Stimulated activated CD4-positive, alpha-beta T cell treated with anti-CD3 and anti-CD28 coated beads, Interleukin-4, amount 100 ng/mL, for 48 hours (primary cell): ENCODE measurements at regions not wholly inside any gene's neighbourhood (a gene's known extent, or its start where the extent isn't known, plus 50 kb on each side); places are given as distances from the start of the nearest gene placed in this dataset.

Experiments used
- DNase-seq, 2 donors: peaks; one replicate each; pipeline ENCODE4 v3.0.0-alpha.2; 2020; ENCODE audit warnings: low read depth in 2 of 2

DNA sequence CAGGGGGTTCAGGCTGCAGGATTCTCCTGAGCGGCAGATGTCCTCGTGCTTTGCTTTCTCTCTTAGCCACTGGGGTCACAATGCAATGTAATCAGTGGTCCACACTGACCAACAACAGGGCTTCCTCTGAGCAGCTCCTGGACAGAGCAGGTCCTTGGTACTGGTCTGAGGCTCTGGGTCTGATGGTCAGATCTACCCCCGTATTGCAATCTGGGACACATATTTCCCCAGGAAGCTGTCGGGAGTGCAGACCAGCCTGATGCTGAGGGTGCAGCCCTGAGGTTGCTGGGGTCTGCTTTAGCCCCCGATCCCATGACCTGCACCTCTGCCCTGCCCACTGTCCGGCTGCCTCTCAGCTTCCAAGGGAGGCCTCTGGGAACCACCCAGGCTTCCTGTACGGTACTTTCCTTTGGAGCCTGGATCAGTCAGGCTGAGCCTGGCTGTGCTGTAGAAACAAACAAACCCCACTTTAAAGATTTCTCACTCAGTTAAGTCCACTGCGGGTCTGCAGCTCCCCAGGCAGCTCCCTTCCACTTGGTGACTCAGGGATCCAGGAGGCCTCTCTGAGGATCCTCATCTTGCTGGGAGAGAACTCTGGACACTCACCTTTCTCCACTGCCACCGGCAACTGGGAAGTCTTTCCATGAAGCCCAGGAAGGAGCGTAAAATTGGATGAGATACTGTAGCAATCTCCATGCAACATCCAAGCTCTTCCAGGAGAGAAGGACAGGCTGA is 1046.6 kb downstream of the TBC1D22A start:
- DNase-seq, result no peak

DNA sequence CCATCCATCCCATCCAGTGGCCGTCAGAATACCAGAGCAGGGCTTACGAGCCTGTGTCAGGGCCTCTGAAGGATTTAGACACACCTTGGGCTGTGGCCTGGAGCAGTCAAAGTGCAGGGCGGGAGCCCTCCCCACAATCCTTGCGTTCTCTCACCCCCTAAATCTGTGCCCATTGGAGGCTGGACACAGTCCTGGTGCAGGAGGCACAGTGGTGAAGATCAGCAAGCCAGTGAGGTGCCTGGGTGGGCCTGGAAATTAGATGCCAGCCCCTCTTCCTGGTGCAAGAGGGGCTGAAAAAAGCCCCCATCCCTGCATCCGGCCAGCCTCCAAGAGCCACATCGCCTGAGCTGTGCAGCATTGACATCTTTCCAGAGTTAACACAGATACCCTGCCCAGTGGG is 1045.8 kb downstream of the TBC1D22A start:
- no peak for DNase-seq

DNA sequence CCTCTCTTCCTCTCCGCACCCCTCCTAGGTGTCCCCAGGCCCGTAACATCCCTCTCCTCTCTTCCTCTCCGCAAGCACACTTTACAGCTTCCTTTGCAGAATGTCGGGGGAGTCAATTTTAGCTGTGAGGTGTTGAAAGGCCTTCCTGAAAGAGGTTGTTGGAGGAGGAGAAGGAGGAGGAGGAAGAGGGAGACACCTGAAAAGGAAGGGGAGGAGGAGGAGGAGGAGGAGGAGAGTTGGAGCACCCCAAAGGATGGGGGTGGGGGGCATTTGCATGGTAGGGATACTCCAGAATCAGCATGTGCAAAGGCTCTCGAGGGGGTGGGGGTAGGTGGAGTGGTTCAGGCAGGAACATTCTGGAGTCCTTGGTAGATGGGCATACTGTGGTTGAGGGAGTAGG is 1045.1 kb downstream of the TBC1D22A start:
- no peak for DNase-seq

DNA sequence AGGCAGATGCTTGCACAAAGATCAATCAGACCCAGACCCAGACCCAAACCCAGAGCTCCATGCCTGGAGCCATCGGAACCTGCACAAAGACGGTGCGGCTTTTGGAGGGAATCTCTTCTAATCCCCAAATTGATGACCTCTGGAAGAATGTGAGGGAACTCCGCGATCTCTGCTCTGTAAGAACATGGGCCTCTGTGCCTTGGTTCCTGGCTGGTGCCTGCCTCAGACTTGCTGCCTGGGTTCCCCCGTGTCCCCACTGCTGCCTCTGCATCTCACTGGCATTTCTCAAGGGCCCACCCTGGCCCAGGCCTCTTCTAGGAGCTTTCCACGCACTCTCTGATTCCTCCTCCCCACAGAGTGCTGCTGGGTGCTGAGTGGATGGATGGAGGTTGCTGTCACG is 1044.4 kb downstream of the TBC1D22A start:
- no peak for DNase-seq

DNA sequence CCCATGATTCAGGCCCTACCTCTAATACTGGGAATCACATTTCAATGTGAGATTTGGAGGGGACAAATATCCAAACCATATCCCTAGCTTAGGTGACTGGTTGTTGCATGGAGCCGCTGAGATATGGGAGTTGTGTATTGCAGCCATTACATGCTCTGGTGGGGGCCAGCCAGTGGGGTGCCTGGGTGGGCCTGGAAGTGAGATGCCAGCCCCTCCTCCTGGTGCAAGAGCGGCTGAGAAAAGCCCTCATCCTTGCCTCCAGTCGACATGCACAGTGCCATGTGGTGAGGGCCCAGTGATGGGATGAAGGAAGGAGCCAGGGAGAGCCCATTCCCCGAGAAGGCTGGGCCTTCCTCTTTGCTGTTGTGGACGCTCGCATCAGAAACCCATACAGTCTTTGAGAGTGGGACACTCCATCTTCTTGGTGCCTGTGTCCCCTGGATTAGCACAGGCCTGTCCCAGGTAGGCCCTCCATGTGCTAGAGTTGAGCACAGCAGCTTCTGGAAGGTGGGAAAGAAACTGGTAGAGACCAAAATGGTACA is 1043.0 kb downstream of the TBC1D22A start:
- no peak for DNase-seq

- DNase-seq, result no peak
These were observed 1041.8 kb downstream of the TBC1D22A start for GRCh38 chr22:47804281-47804680.

- no peak for DNase-seq
These were observed 1040.0 kb downstream of the TBC1D22A start for GRCh38 chr22:47802421-47802820.

DNA sequence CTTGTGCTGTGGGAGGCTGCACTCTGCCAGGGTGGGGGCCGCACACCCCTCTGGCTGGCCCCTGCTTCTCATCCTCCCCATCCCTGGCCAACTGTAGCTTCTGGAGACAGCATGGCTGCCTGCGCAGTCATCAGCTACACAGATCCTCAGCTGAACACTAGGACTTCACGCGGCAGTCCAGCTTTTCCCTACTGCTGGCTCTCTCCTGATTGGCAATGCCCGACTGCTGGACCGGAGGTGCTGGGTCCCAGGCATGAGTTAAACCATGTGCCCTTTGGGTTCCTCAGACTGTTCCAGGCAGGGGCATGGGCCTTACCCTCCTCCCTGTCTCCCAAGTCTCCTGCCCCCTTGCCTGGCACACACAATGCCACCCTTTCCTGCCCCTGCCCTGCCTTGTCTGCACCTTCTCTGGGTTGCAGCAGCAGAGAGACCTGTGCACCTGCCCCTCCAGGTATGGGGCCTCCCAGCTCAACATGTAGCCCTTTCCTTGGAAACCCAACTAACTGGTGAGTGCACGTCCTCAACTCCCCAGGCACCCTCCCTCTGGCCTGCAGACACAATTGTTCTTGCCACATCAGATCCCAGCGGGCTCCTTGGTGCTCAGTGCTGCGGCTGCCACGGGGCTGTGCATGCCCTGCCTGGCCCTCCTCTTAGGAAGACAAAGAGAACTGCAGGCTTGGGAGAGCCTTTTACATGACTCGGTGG is 1039.2 kb downstream of the TBC1D22A start:
- no peak for DNase-seq

GRCh38 chr22:47798229-47798628 is 1035.8 kb downstream of the TBC1D22A start:
- no peak for DNase-seq

- DNase-seq, result no peak
These were observed 1035.0 kb downstream of the TBC1D22A start for GRCh38 chr22:47797342-47797945.

GRCh38 chr22:47796128-47796908 is 1033.9 kb downstream of the TBC1D22A start:
- no peak for DNase-seq

DNA sequence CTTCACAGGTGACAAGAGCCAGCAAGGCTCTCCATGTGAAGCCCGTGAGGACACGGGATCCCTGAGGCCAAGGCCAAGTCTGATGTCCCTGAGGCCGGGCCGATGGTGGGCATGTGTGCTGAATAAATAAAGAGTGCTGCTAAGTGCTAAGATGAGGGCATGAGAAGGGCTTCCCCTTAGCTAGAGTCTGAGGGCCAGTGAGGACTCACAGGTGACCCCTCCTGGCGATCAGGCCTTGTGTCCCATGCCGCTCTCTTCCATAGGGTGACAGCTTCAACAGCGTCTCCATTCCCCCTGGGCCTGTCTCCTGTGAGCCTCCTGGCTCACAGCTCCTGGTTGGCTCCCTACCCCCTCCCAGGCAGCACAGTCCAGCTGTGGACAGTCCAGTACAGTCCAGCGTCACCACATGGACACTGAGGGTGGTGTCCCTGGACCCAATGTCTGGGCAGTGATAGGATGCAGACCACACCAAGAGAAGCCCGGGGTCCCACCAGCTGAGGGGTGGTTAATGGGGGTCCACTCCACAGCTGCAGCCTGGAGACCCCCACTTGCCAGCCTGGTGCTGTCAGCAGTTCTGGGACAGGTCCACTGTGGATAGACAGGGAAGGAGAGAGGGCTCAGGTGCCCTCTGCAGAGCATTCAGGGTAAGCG is 1033.2 kb downstream of the TBC1D22A start:
- DNase-seq, result no peak

DNA sequence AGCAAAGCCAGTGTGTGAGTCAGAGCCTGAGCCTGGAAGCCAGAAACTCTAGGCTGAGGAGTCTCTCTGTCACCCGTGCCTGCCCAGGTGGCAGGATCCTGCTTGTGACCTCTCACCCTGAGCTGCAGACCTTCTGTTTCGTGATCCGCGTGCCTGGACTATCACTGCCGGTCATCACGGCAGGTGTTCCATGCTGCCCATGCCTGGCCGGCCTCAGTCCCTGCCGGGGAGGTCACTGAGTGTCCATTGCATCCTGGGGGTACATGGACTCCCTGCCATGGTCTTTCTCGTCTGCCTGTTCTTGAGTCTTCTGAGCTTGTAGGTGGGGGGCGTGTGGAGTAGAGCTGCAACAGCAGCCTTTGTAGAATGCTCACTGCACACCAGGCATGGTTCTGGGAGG is 1032.4 kb downstream of the TBC1D22A start:
- DNase-seq, result no peak

DNA sequence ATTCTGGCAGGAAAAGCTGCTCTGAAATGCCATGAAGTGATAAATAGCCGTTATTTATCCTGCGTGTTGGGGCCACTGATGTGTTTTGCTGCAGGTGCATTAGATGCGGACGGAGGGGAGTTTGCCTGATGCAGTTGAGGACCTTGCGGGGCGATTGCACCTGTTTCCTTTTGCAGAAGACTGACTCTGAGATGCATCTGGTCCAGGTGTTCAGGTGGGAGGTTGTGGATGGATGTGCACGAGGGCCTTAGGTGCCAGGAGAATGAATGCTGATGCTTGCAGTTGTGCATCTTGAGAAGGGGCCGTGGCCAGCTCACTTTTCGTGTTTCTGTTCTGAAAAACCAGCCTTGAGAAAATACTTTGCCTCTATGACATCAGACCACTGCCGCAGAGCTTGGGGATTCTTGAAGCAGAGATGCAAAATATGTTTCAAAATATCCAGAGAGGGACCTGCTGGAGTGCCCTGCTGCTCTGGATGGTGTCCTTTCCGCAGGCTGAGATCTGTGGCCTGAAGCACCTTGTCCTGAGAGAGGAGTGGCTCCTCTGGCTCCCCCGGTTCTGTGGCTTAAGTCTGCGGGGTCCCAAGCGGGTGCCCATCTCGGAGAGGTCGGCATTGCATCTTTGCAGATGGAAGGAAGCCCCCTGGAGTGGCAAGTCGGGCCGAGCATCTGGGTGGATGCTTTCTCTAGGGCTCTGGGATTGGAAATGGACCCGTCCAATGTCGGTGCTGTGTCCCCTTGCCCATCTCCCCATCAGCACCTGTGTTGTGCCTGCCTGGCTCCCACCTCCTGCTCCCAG is 1031.1 kb downstream of the TBC1D22A start:
- DNase-seq, result no peak

- no peak for DNase-seq
These were observed 1026.7 kb downstream of the TBC1D22A start for GRCh38 chr22:47789171-47789570.

GRCh38 chr22:47788461-47788860 is 1026.0 kb downstream of the TBC1D22A start:
- no peak for DNase-seq

DNA sequence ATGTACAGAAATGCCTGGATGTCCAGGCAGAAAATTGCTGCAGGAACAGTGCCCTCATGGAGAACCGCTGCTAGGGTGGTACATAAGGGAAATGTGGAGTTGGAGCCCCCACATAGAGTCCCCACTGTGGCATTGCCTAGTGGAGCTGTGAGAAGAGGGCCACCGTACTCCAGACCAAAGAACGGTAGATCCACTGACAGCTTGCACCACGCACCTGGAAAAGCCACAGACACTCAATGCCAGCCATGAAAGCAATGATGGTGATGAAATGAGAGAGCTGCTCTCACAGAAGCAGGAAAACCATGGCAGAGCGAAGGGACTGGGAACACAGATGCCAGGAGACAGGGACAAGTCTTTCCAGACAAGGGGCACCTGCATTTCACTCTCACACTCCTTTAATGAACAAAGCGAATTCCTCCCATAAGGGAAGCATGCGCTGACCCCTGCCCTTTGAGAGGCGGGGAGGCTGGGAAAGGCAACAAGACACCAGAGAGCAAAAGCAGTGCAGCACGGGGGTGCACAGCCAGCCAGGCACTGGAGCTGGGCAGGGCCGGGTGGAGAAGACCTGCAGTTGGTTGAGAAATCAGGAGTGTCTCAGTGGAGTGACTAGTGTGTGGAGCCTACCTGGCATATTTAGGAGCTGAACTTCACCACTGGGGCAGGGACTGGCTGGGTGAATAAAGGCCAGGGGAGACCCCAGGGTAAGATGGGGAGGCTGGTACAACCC is 1025.2 kb downstream of the TBC1D22A start:
- no peak for DNase-seq

GRCh38 chr22:47786650-47787290 is 1024.3 kb downstream of the TBC1D22A start:
- no peak for DNase-seq

DNA sequence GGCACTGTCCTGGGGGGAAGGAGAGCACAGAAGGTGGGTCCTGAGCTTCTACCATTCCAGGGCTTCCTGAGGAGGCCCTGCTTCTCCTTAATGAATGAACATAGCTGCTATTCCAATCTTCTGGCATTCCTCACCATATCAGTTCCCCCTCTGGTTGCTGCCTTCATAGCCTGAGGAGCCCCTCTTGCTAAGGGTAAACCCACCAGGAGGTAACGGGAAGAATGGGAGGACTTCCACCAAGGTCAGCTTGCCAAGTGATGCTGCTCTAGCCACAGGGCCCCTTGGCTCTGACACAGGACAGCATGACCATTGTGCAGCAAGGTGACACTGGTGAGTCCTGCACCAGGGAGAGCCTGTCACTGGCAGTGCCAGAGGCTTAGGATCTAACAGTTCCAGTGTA is 1022.5 kb downstream of the TBC1D22A start:
- no peak for DNase-seq
